Inflammatory macrophage treated with lipopolysaccharide for 4 hours (primary cell): ENCODE measurements at regions not wholly inside any gene's neighbourhood (a gene's known extent, or its start where the extent isn't known, plus 50 kb on each side); places are given as distances from the start of the nearest gene placed in this dataset.

Experiments used
- DNase-seq: peaks from one replicate; pipeline ENCODE4 v3.0.0-alpha.2; 2020

DNA sequence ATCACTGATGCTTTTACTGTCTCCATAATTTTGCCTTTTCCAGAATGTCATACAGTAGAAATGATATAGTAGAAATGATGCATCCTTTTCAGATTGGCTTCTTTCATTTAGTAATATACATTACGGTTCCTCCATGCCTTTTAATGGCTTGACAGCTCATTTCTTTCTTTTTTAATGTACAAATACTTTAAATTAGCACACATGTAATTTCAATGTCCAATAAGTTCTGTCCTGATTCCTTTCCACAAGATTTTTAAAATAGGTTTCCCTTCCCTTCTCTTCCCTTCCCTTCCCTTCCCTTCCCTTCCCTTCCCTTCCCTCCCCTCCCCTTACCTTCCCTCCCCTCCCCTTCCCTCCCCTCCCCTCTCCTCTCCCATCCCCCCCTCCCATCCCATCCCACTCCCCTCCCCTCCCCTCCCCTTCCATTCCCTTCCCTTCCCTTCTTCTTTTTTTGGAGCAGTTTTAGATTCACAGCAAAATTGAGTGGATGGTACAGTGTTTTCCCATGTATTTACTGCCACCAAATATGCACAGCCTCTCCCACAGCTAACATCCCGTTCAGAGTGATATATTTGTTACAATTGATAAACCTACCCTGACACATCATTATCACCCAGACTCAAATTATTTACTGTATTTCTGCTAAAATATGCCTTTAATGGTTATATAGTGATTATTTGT, 398.8 kb downstream of the RNF144B start:
- no peak for DNase-seq

DNA sequence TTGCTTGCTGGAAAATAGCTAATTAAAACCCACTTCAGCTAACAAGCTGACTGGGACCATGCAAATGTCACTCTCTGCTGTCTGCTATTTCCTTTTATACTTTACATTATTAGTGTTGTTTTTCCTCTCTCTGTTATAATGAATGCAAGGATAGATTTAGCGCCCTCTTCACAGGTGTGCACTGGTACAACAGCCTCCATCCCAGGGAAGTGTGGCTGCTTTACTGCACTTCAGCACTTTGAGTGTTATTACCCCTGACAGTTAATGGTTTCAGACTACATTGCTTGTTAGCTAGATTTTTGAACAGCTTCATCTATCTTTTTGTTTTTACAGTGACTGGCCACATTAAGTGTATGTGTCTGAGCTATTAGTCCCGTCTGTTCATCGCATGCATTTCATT, 405.7 kb downstream of the RNF144B start:
- DNase-seq: no peak

DNA sequence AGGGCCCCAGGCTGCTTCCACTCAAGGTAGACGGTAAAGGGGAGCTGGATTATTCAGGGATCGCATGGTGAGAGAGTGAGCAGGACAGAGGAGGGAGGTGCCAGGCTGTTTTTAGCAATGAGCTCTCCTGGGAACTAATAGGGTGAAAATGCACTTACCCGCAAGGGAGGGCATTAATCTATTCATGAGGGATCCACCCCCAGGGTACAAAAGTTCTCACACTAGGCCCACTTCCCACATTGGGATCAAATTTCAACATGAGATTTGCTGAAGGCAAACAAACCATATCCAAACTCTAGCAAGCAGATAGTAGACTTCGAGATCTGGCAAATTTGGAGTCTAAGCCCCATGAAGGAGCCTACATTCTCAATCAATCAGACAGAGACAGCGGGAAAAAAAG, 408.6 kb downstream of the RNF144B start:
- no peak for DNase-seq

DNA sequence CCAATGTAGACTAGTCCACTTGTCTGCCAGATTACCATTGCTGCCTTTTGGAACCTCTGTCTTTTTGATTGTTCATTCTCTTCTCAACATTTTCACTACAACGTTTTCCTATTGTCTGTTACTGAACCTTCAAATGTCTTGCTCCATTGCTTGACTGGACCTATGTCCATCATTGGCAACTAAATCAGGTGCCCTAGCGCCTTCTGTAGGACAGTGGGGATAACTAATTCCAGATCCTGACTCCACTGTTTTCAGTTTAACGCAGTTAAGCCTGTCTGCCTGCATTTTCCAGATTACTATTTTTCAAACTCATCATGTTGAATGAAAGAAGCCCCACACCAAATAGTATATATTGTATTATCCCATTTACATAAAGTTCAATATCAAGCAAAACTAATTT, 433.6 kb downstream of the RNF144B start:
- DNase-seq: no peak

DNA sequence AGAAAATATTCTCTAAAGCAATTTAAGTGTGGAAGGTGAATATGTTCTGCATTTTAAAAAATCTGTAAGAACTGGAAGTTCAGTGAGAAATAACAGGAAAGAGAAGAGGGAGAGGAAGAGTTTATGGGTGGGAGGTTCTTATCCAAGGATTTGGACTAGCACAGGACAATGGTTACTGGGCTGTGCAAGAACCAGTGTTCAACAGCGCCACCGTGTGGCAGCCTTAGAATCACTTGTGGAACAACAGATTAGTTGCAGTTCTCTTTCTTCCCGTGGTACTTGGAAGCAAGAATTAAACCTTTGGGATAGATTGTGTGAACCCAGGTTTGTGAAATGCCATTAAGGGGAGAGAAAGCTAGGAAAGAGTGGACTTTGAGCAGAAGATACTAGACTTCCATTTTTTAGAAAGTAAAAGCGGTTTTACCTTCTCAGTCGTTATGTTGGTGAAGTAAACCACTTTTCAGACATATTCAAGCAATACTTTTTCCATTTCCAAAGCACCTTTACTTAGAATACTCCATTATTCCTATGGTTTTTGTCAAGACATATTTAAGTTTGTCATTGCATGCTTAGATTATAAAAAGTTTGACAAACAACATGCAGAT, 436.7 kb downstream of the RNF144B start:
- peak; percentile 37 for DNase-seq

DNA sequence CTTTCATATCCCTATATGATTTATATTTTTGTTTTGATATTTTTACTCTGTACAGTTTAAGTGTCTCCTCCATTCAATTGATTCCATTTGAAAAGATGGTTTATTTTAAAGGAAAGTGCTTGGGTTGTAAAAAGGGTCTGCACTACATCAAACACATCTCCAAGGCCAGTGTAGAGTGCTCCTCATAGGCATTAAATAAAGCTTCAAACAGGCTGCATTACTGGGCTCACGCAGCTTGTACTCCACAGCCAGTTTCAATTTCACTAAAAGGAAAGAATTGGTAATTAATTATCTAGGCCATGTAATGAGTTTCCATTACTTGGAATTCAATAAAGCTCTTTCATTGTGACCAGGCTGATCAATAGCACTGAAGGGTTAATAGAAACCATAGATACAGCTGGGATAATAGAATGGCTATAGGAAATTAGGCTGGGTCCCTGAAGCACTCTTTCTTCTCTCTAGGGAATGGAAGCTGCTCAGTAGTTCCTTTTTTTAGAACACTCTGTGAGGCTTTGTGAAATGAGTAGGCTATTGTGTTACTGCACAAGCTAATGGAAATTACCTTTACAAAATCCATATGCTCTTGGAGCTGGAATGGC, 442.2 kb downstream of the RNF144B start:
- no peak for DNase-seq

DNA sequence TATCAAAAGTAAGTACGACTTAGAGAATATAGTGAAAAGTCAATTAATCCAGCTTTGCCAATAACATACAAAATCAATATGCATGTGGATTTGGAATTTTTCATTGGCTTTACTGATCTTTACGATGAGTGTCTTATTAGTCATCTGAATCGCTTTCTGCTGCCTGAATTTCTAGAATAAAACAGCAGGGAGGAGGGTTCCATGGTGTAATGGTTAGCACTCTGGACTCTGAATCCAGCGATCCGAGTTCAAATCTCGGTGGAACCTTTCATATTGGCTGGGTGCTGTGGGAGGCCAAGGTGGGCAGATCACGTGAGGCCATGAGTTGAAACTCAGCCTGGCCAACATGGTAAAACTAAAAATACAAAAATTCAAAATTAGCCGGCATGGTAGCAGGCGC, 448.8 kb downstream of the RNF144B start:
- DNase-seq: no peak

DNA sequence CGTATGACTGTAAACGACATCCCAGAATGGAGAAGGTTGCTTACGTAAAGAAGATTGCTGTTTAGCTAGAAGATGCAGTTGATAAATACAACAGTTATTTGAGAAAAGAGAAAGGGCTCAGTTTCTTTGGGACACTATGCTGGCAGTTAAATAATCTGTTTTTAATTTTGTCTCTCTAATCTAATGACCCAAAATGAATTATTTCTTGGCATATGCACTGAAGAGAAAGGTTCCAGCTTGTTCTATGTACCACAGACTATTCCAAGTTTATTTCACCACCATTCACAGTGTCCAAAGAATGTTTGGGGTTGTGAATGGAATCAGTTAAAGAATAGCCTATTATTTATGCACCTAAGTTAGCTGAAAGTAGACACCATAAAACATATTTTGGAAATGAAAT, 449.9 kb downstream of the RNF144B start:
- DNase-seq: no peak

DNA sequence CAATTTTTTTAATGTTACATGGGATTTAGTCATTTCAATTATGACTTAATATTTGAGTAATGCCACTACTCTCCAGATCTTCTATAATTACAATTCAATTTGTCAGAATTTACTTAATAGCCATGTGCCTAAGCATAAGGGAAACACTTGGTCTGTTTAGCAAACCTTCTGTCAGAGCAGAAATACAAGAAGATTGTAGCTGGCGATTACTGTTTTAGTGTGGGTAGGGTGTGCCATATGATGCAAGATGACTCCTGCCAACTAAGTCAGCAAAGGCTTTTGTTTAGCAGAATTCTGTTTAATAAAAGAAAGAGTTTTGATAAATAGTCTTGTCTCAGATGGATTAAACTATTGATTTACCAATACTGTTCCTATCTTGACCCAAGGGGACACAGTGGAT, 455.4 kb downstream of the RNF144B start:
- no peak for DNase-seq

DNA sequence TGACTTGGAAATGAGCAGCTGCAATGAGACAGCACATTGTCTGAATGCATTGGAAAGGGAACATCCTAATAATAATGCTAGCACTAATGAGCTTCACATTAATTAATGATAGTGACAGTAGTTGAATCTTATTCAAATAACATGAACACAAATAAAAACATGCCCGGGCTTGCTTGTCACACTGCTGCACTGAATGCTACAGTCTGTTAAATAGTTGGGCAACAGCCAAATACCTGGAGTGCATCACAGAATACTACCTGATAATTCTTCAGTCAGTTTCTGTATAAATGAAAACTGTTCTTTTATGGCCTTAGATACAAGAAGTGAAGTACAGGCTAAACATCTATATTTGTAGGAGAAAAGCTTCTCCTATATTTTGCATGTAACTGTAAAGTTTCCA, 458.7 kb downstream of the RNF144B start:
- no peak for DNase-seq

DNA sequence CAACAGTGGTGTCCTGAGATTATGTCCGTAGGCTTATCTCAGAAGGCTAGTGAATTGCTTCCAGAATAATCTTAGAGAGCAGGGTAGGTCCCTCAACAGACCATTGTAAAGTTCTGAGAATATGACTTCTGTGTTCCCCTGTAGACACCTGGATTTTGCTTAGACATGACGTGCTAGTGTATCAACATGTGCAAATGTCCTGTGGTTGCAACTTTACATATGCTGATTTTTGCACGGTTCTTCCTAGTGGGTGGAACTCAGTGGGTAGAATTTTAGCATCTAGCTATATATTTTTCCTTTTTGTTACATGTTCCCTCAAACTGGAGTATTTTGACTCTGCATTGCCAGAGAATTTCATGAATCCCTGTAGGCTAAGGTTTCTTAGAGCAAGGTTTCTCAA, 459.2 kb downstream of the RNF144B start:
- DNase-seq: no peak

DNA sequence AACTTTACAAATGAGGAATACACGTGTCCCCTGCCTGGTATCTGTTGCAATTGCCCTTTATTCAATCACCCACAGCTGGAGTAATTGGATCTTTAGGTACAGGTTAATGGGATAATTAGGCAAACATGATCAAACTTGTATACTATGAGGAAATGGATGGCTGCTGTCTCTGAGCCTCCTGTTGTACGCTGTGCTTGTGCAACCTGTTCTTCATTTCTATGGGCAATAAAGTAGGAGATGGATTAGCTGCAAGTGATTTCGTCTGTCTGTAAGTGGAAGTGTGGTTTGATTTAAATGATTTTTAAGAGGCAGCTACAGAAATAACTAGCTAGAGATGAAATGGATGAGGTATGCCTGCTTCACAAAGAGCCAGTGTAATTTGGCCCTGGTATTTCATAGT, 474.1 kb downstream of the RNF144B start:
- no peak for DNase-seq

DNA sequence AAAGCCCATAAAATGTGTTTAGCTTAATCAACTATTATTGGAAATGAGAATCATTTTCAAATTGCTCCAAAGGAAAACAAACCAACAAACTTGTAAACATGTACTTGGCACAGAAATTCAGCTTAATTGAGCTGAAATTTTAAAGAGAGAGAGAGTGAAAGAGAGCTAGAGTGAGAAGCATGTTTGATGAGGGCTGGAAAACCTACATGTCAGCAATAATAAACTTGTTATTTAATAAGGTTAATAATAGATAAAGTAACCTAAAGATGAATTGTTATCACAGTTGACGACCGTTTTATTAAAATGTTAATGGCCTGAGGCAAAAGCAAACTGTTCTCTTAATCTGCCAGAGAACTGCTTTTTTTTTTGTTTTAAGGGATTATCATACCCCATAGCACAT, 496.1 kb downstream of the RNF144B start:
- DNase-seq: no peak

DNA sequence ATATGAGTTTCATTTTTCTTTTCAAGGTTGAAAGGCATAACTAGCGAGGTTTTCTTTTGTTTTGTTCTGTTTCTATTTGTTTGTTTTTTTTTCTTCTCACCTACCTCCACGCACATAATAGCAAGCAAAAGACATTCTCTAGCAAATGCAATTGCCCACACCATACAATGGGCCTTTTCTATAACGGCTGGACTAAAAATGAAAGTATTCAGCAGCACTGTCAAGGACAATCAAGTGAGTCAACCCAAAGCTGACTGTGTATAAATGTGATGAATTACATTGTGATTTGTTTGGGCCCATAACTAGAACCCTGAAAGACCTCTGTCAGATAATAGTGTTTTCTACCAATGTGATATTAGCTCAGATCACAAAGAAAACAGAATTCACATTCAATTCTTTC, 496.7 kb downstream of the RNF144B start:
- no peak for DNase-seq

DNA sequence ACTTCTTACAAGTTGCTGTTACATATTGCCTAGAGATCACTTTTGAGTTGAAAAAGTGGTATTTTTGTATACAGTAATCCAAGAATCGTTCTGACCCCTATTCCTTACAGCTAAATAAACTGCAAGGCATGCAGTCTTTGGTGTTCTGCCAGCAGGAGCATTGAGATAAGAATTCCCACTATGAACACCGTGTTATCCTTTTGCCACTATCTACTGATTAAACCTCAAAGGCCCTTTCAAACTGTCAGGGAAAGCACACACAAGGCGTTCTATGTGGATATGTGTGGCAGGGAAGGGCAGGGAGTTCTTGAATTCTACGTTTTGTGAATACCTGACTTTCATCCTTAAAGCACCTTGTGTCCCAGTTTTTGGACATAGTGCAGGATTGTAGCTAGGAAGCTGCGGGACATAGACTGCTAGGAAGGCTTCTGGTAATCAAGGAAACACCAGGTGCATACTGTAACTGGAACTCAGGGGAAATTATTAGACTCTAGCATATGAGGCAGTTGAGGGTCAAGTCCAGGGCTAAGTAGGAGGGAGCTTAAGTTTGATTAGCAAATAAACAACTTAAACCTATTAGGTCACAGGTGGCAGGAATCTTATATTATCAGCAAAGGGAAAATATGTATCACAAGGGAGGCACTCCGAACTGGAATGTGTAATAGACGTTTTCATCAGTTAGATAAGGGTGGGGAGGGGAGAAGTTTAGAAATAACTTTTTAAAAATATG, 506.6 kb downstream of the RNF144B start:
- DNase-seq: no peak

DNA sequence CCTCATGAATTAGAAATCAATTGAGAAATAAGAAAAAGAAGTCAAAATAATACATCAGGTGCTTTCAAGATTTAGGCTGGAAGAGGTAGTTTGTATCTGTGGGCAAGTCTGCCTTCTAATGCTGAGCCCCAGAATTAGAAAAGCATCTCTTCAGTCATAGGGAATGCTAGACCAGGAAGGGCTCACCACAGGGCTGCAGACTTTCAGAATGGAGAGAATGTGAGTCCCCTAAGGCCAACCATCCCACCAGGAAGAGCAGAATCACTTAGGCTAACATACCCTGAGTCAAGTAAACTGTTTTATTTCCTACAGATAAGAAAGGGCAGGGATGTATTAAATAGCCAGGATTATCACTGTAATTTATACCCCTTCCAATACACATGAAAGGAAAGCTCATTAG, 510.2 kb downstream of the RNF144B start:
- DNase-seq: no peak

DNA sequence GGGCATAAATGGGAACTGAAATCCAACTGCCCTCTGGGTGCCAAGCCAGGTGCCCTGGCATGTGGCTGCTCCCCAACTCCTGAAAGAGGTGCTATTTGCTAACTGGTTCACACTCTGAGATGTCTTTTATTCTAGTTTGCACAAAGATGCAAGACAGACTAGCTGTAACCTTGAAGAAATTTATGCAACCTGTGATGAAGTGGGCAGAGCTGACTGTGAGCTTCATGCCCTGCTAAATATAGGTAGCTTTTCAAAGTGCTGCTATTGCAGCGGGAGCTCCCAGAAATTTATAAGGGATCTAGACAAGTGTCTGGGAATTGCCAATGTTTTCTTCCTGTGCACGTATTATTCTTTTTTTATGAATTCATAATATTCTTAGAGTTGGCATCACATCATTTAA, 517.5 kb downstream of the RNF144B start:
- DNase-seq: no peak

DNA sequence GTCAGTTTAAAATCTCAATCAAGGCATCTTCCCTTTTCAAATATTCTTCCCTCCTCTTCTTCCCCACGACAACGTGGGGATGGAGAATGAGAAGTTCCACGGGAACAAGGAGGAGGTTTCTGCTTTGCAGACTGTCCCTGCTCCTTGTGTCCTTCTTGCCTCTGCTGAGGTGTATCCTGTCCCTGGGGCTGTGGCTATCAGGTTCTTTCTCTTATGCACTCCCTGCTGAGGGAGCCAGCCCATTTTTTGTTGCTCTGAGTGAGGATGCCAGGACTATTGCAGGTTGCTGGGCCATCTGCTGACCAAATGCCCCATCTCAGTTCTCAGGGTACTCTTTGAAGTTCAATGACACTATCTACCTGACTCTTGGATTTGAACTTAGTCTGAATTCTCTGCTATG, 533.6 kb downstream of the RNF144B start:
- DNase-seq: no peak

DNA sequence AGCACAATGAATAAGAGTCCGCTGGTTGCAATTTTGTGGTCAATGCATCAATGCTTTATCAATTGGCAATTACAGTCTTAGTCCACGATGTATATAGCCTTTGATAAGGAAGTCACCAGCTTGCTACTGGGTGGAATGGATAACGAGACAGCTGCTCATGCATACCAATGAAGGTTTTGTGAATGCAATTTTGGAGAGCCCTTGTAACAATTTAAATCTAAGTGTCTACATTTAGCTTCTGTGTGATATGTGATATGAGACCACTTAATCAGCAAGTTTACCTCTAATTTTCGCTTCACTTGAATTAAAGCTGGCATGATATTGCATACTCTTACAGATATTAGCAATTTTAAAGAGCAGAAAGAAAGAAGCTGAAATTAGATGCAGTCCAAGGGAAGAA, 543.9 kb downstream of the RNF144B start:
- DNase-seq: no peak

DNA sequence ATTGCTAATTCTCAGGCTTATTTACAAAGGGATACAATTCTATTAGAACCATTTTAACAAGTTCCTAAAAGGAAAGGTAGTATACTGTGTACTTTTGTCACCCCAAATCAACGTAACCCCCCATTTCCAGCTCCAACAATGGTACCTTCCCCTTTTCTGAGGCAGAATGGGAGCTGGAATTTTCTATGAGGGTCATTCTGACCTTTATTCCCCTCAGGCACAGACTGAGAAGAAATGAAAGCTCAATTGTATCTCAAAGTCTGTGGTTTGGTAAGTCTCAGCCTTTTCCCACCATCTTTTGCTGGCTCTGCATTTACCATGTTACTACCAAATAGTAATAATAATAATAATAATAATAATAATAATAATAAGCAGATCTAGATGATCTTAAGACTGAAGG, 571.0 kb downstream of the RNF144B start:
- no peak for DNase-seq

DNA sequence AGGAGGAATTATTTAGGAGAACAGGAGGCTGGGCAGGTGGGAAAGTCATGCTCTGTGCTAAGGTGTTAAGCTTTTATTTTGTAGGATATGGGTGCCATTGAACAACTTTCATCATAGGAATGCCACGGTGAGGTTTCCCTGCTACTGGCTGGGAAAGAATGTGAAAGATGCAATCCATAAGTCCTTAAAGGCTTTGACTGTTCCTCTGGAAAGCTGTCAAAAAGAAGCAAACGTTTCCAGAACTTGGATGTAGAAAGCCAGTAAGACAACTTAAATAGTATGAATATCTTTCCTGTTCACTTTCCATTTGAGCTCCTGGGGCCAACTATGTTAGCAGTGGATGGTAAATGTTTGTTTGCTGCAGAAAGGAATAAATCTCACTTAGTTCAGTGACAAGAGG, 574.4 kb downstream of the RNF144B start:
- no peak for DNase-seq

DNA sequence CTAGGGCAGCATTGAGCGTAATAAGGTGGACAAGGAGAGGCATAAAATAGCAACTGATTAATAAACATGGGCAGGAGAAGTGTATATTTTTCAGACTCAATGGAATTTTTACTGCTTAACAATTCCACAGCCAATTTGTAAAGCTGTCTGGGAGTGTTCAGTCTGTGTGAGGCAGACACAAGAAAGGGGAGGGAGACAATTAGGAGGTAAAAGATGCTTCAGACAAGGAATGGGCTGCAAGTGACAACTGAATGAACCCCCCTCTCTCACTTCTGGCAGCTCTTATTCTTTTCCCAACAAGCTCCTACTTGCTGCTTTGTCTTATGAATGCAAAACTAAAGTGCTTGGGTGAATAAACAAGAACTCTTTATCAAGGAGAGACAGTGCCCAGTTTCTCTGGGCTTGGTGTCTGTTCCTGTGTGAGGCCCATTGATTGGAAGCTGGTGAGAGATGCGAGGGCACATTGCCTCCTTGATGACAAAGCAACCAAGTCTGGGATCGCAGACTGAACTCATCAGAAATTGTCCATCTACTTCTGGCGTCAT, 575.3 kb downstream of the RNF144B start:
- no peak for DNase-seq

DNA sequence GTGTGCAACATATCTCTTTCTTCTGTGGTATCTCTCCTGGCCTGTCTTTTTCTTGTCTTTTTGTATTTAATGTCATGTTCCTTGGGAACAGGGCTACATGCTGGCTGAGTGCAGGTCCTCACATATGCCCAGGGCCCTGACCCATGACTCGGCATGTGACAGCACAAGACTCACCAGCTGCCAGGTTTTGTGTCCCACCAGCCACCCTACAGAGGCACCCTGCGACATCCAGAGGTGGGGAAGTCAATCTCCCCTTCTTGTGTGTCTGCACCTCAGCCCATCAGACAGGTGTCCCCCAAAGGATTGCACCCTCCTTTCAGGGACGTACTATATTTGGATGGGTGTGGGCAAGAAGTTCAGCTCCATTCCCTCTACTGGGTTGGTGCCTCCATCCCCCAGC, 576.3 kb downstream of the RNF144B start:
- no peak for DNase-seq

DNA sequence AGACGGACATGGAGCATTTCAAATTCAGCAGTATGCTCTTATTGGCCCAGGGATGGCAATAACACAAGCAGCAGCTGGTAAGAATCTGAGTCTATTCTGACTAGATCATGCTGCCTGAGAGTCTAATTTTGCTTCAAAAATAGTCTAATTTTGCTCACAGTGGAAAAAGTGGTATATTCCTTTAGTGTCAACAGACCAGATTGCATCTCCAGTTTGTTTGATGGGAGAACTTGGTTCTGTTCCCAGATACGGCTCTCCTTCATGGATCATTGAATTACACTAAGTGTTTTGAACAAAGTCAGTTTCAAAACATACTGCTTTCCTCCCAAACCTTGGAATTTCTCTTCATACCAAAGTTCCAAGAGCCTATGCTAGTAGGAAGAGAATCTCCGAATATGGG, 586.1 kb downstream of the RNF144B start:
- DNase-seq: no peak
